ENCODE measurements at regions not wholly inside any gene's neighbourhood (a gene's known extent, or its start where the extent isn't known, plus 50 kb on each side); places are given as distances from the start of the nearest gene placed in this dataset.

- no peak overlapping the region for H4K12ac ChIP-seq (ENCODE audit: low read depth, low read length)
- H3K79me2 ChIP-seq (ENCODE audit: control insufficient read depth, insufficient read depth, low read length, poor library complexity), result peaks cover 2% of the 10 kb centered on the region
- peaks cover 19% of the 10 kb centered on the region for H3K79me1 ChIP-seq (ENCODE audit: low read length)
- no peak overlapping the region for H2AK5ac ChIP-seq (ENCODE audit: low read length)
- H3K4me1 ChIP-seq (ENCODE audit: control insufficient read depth in 1 of 2, insufficient read depth in 2 of 2, low read length in 2 of 2), result peaks cover 7 to 10% of the 10 kb centered on the region in 2 experiments
- H3K4me3 ChIP-seq (ENCODE audit: low read depth, low read length), result no peak overlapping the region
- no CpG with 5 or more reads among the region's 2 CpGs for WGBS (ENCODE audit: extremely low coverage, insufficient coverage, insufficient read length)
- H3K4me2 ChIP-seq (ENCODE audit: low read length), result no peak overlapping the region
- no peak overlapping the region for H2BK5ac ChIP-seq (ENCODE audit: low read depth, low read length, poor library complexity)
- H2BK12ac ChIP-seq (ENCODE audit: low read length), result no peak overlapping the region
- no peak overlapping the region for H3K18ac ChIP-seq (ENCODE audit: low read length)
- H2AFZ ChIP-seq (ENCODE audit: insufficient read depth, low read length, poor library complexity), result no peak overlapping the region
- H2BK120ac ChIP-seq (ENCODE audit: insufficient read depth, low read length, poor library complexity), result peak overlapping the region; percentile 60
- peak in 1 of 2 donors; percentile 54 for DNase-seq
- H3K9ac ChIP-seq (ENCODE audit: low read length), result no peak overlapping the region
- H3K23ac ChIP-seq (ENCODE audit: low read length), result no peak overlapping the region
- H3K27ac ChIP-seq (ENCODE audit: low read depth, low read length), result peak overlapping the region; percentile 27
- no peaks in the 10 kb centered on the region for H3K27me3 ChIP-seq (ENCODE audit: insufficient read depth, low read length)
- no peak overlapping the region for H4K8ac ChIP-seq (ENCODE audit: low read depth, low read length)
- H3K9me3 ChIP-seq (ENCODE audit: insufficient read depth, low read depth, low read length), result no peaks in the 10 kb centered on the region
- no peak overlapping the region for H3K14ac ChIP-seq (ENCODE audit: low read length)
- H4K91ac ChIP-seq (ENCODE audit: low read depth, low read length), result no peak overlapping the region
- H3K36me3 ChIP-seq (ENCODE audit: control insufficient read depth in 1 of 2, insufficient read depth in 2 of 2, low read length in 2 of 2), result peaks cover 0 to 2% of the 10 kb centered on the region in 2 experiments
- no peak overlapping the region for H3K4ac ChIP-seq (ENCODE audit: low read depth, low read length)
These were observed 772.4 kb upstream of the NR2F2 start for GRCh38 chr15:95558131-95558530.

GRCh38 chr15:95558916-95559315 lies 771.6 kb upstream of the NR2F2 start:
- H4K91ac ChIP-seq (ENCODE audit: low read depth, low read length), result no peak overlapping the region
- WGBS (ENCODE audit: extremely low coverage, insufficient coverage, insufficient read length), result no CpG with 5 or more reads among the region's 2 CpGs
- no peak overlapping the region for H3K4me2 ChIP-seq (ENCODE audit: low read length)
- peaks cover 7 to 10% of the 10 kb centered on the region in 2 experiments for H3K4me1 ChIP-seq (ENCODE audit: control insufficient read depth in 1 of 2, insufficient read depth in 2 of 2, low read length in 2 of 2)
- DNase-seq, result no peak
- H3K79me2 ChIP-seq (ENCODE audit: control insufficient read depth, insufficient read depth, low read length, poor library complexity), result peaks cover 2% of the 10 kb centered on the region
- H3K18ac ChIP-seq (ENCODE audit: low read length), result no peak overlapping the region
- peaks cover 19% of the 10 kb centered on the region for H3K79me1 ChIP-seq (ENCODE audit: low read length)
- H2BK120ac ChIP-seq (ENCODE audit: insufficient read depth, low read length, poor library complexity), result no peak overlapping the region
- H3K23ac ChIP-seq (ENCODE audit: low read length), result no peak overlapping the region
- no peaks in the 10 kb centered on the region for H3K27me3 ChIP-seq (ENCODE audit: insufficient read depth, low read length)
- H2BK12ac ChIP-seq (ENCODE audit: low read length), result no peak overlapping the region
- H4K8ac ChIP-seq (ENCODE audit: low read depth, low read length), result no peak overlapping the region
- H3K4ac ChIP-seq (ENCODE audit: low read depth, low read length), result no peak overlapping the region
- peak overlapping the region; percentile 78 for H3K27ac ChIP-seq (ENCODE audit: low read depth, low read length)
- no peak overlapping the region for H3K9ac ChIP-seq (ENCODE audit: low read length)
- no peak overlapping the region for H3K14ac ChIP-seq (ENCODE audit: low read length)
- no peak overlapping the region for H2AK5ac ChIP-seq (ENCODE audit: low read length)
- no peak overlapping the region for H2AFZ ChIP-seq (ENCODE audit: insufficient read depth, low read length, poor library complexity)
- H3K9me3 ChIP-seq (ENCODE audit: insufficient read depth, low read depth, low read length), result no peaks in the 10 kb centered on the region
- H4K12ac ChIP-seq (ENCODE audit: low read depth, low read length), result no peak overlapping the region
- H3K36me3 ChIP-seq (ENCODE audit: control insufficient read depth in 1 of 2, insufficient read depth in 2 of 2, low read length in 2 of 2), result peaks cover 0 to 2% of the 10 kb centered on the region in 2 experiments
- no peak overlapping the region for H2BK5ac ChIP-seq (ENCODE audit: low read depth, low read length, poor library complexity)
- H3K4me3 ChIP-seq (ENCODE audit: low read depth, low read length), result no peak overlapping the region

- no CpG with 5 or more reads among the region's 7 CpGs for WGBS (ENCODE audit: extremely low coverage, insufficient coverage, insufficient read length)
These were observed 770.6 kb upstream of the NR2F2 start for GRCh38 chr15:95559875-95560394.

GRCh38 chr15:95561463-95561862 lies 769.0 kb upstream of the NR2F2 start:
- Histone ChIP-seq H3K36me3 (ENCODE audit: control insufficient read depth in 1 of 2, insufficient read depth in 2 of 2, low read length in 2 of 2) (peaks cover 0 to 2% of the 10 kb centered on the region in 2 experiments), H4K91ac (ENCODE audit: low read depth, low read length) (no peak overlapping the region), H3K4me1 (ENCODE audit: control insufficient read depth in 1 of 2, insufficient read depth in 2 of 2, low read length in 2 of 2) (peaks cover 7 to 12% of the 10 kb centered on the region in 2 experiments), H3K27me3 (ENCODE audit: insufficient read depth, low read length) (no peaks in the 10 kb centered on the region), H3K79me2 (ENCODE audit: control insufficient read depth, insufficient read depth, low read length, poor library complexity) (peaks cover 2% of the 10 kb centered on the region), H2BK120ac (ENCODE audit: insufficient read depth, low read length, poor library complexity) (no peak overlapping the region), H4K12ac (ENCODE audit: low read depth, low read length) (no peak overlapping the region), H2AFZ (ENCODE audit: insufficient read depth, low read length, poor library complexity) (no peak overlapping the region), H3K18ac (ENCODE audit: low read length) (no peak overlapping the region), H4K8ac (ENCODE audit: low read depth, low read length) (no peak overlapping the region), H3K23ac (ENCODE audit: low read length) (no peak overlapping the region), H2AK5ac (ENCODE audit: low read length) (no peak overlapping the region), H3K14ac (ENCODE audit: low read length) (peak overlapping the region; percentile 28), H3K9me3 (ENCODE audit: insufficient read depth, low read depth, low read length) (no peaks in the 10 kb centered on the region), H3K27ac (ENCODE audit: low read depth, low read length) (no peak overlapping the region), H3K4me3 (ENCODE audit: low read depth, low read length) (no peak overlapping the region), H2BK12ac (ENCODE audit: low read length) (peak overlapping the region; percentile 69), H2BK5ac (ENCODE audit: low read depth, low read length, poor library complexity) (peak overlapping the region; percentile 16), H3K79me1 (ENCODE audit: low read length) (peaks cover 22% of the 10 kb centered on the region), H3K4ac (ENCODE audit: low read depth, low read length) (peak overlapping the region; percentile 19), H3K9ac (ENCODE audit: low read length) (no peak overlapping the region), H3K4me2 (ENCODE audit: low read length) (no peak overlapping the region)
- no peak for DNase-seq
- WGBS (ENCODE audit: extremely low coverage, insufficient coverage, insufficient read length), result 100% methylated on average over 1 of the region's 2 CpGs

More at GRCh38 chr15:95559875-95560394, 770.6 kb upstream of the NR2F2 start:
- Histone ChIP-seq H3K27me3 (ENCODE audit: insufficient read depth, low read length) (no peaks in the 10 kb centered on the region), H3K23ac (ENCODE audit: low read length) (no peak overlapping the region), H3K4me1 (ENCODE audit: control insufficient read depth in 1 of 2, insufficient read depth in 2 of 2, low read length in 2 of 2) (peaks cover 7 to 12% of the 10 kb centered on the region in 2 experiments), H3K27ac (ENCODE audit: low read depth, low read length) (peak overlapping the region; percentile 54), H3K4ac (ENCODE audit: low read depth, low read length) (no peak overlapping the region), H3K9ac (ENCODE audit: low read length) (no peak overlapping the region), H3K79me1 (ENCODE audit: low read length) (peaks cover 24% of the 10 kb centered on the region), H2BK120ac (ENCODE audit: insufficient read depth, low read length, poor library complexity) (no peak overlapping the region), H3K9me3 (ENCODE audit: insufficient read depth, low read depth, low read length) (no peaks in the 10 kb centered on the region), H3K14ac (ENCODE audit: low read length) (no peak overlapping the region), H2BK12ac (ENCODE audit: low read length) (no peak overlapping the region), H3K4me2 (ENCODE audit: low read length) (no peak overlapping the region), H3K79me2 (ENCODE audit: control insufficient read depth, insufficient read depth, low read length, poor library complexity) (peaks cover 2% of the 10 kb centered on the region), H4K8ac (ENCODE audit: low read depth, low read length) (no peak overlapping the region), H2AFZ (ENCODE audit: insufficient read depth, low read length, poor library complexity) (no peak overlapping the region), H4K12ac (ENCODE audit: low read depth, low read length) (no peak overlapping the region), H3K18ac (ENCODE audit: low read length) (no peak overlapping the region), H2BK5ac (ENCODE audit: low read depth, low read length, poor library complexity) (no peak overlapping the region), H2AK5ac (ENCODE audit: low read length) (no peak overlapping the region), H3K36me3 (ENCODE audit: control insufficient read depth in 1 of 2, insufficient read depth in 2 of 2, low read length in 2 of 2) (peaks cover 0 to 2% of the 10 kb centered on the region in 2 experiments), H3K4me3 (ENCODE audit: low read depth, low read length) (no peak overlapping the region), H4K91ac (ENCODE audit: low read depth, low read length) (no peak overlapping the region)
- peak; percentile 92 to 97 for DNase-seq

Data from trophoblast cell (in vitro differentiated cells and primary cell).